Activated naive CD4-positive, alpha-beta T cell treated with anti-CD3 and anti-CD28 coated beads, Interleukin-2, amount 10 ng/mL, durations not matched to agents 7 days and 5 days (primary cell): ENCODE measurements at regions not wholly inside any gene's neighbourhood (a gene's known extent, or its start where the extent isn't known, plus 50 kb on each side); places are given as distances from the start of the nearest gene placed in this dataset.

Source experiments
- CTCF ChIA-PET: fragments of 350-600 bp; sonication (Branson Sonifier 250); formaldehyde crosslinking; loops from one replicate; lab custom pipeline; 2021; ENCODE audit warnings: antibody characterized with exemption; lab: Charles Lee
- DNase-seq: peaks from one replicate; pipeline ENCODE4 v3.0.0-alpha.2; 2020
- H3K27ac Mint-ChIP-seq: one replicate; pipeline ENCODE4 v1.8.0; 2021; ENCODE audit warnings: mild to moderate bottlenecking, moderate library complexity, mixed read lengths
- H3K27me3 Mint-ChIP-seq: one replicate; pipeline ENCODE4 v1.8.0; 2021; ENCODE audit warnings: mild to moderate bottlenecking, mixed read lengths
- H3K36me3 Mint-ChIP-seq: one replicate; pipeline ENCODE4 v1.8.0; 2021; ENCODE audit warnings: mixed read lengths
- H3K4me1 Mint-ChIP-seq: one replicate; pipeline ENCODE4 v1.8.0; 2021; ENCODE audit warnings: mixed read lengths
- H3K4me3 Mint-ChIP-seq: one replicate; pipeline ENCODE4 v1.8.0; 2021; ENCODE audit warnings: mild to moderate bottlenecking, moderate library complexity, mixed read lengths
- H3K9me3 Mint-ChIP-seq: one replicate; pipeline ENCODE4 v1.8.0; 2021; ENCODE audit warnings: mixed read lengths

GRCh38 chr4:171759274-171759673 is 53.9 kb upstream of the GALNTL6 start:
- CTCF ChIA-PET, result no interaction called here
- no peak overlapping the region for H3K4me3 Mint-ChIP-seq
- no peak for DNase-seq
- H3K9me3 Mint-ChIP-seq, result peaks cover 16% of the 10 kb centered on the region
- no peaks in the 10 kb centered on the region for H3K36me3 Mint-ChIP-seq
- no peaks in the 10 kb centered on the region for H3K27me3 Mint-ChIP-seq
- no peak overlapping the region for H3K27ac Mint-ChIP-seq
- H3K4me1 Mint-ChIP-seq, result no peaks in the 10 kb centered on the region

GRCh38 chr4:171751538-171751937 is 61.7 kb upstream of the GALNTL6 start:
- H3K27me3 Mint-ChIP-seq, result no peaks in the 10 kb centered on the region
- H3K4me1 Mint-ChIP-seq, result no peaks in the 10 kb centered on the region
- no peak overlapping the region for H3K27ac Mint-ChIP-seq
- DNase-seq, result no peak
- CTCF ChIA-PET, result no interaction called here
- H3K36me3 Mint-ChIP-seq, result no peaks in the 10 kb centered on the region
- no peaks in the 10 kb centered on the region for H3K9me3 Mint-ChIP-seq
- no peak overlapping the region for H3K4me3 Mint-ChIP-seq

- H3K9me3 Mint-ChIP-seq, result no peaks in the 10 kb centered on the region
- H3K4me1 Mint-ChIP-seq, result no peaks in the 10 kb centered on the region
- CTCF ChIA-PET, result no interaction called here
- no peak overlapping the region for H3K27ac Mint-ChIP-seq
- no peaks in the 10 kb centered on the region for H3K36me3 Mint-ChIP-seq
- DNase-seq, result no peak
- no peak overlapping the region for H3K4me3 Mint-ChIP-seq
- no peaks in the 10 kb centered on the region for H3K27me3 Mint-ChIP-seq
Measured at GRCh38 chr4:171746418-171746817, 66.8 kb upstream of the GALNTL6 start.

GRCh38 chr4:171742436-171742835 is 70.8 kb upstream of the GALNTL6 start:
- H3K36me3 Mint-ChIP-seq, result no peaks in the 10 kb centered on the region
- H3K27ac Mint-ChIP-seq, result no peak overlapping the region
- H3K27me3 Mint-ChIP-seq, result no peaks in the 10 kb centered on the region
- CTCF ChIA-PET, result no interaction called here
- DNase-seq, result no peak
- H3K4me3 Mint-ChIP-seq, result no peak overlapping the region
- no peaks in the 10 kb centered on the region for H3K4me1 Mint-ChIP-seq
- peaks cover 1% of the 10 kb centered on the region for H3K9me3 Mint-ChIP-seq

GRCh38 chr4:171727185-171727584 is 86.0 kb upstream of the GALNTL6 start:
- Mint-ChIP-seq H3K27ac (no peak overlapping the region), H3K36me3 (no peaks in the 10 kb centered on the region), H3K4me1 (no peaks in the 10 kb centered on the region), H3K27me3 (no peaks in the 10 kb centered on the region), H3K4me3 (no peak overlapping the region), H3K9me3 (peaks cover 21% of the 10 kb centered on the region)
- DNase-seq, result no peak
- CTCF ChIA-PET, result no interaction called here

GRCh38 chr4:171721937-171722336 is 91.3 kb upstream of the GALNTL6 start:
- Mint-ChIP-seq H3K27ac (no peak overlapping the region), H3K27me3 (no peaks in the 10 kb centered on the region), H3K4me3 (no peak overlapping the region), H3K4me1 (no peaks in the 10 kb centered on the region), H3K36me3 (no peaks in the 10 kb centered on the region), H3K9me3 (peaks cover 14% of the 10 kb centered on the region)
- CTCF ChIA-PET, result no interaction called here
- no peak for DNase-seq

GRCh38 chr4:171719691-171720090 is 93.5 kb upstream of the GALNTL6 start:
- Mint-ChIP-seq H3K4me1 (no peaks in the 10 kb centered on the region), H3K4me3 (no peak overlapping the region), H3K36me3 (no peaks in the 10 kb centered on the region), H3K27me3 (no peaks in the 10 kb centered on the region), H3K27ac (no peak overlapping the region), H3K9me3 (peaks cover 11% of the 10 kb centered on the region)
- no peak for DNase-seq
- CTCF ChIA-PET, result no interaction called here

GRCh38 chr4:171718665-171719064 is 94.5 kb upstream of the GALNTL6 start:
- CTCF ChIA-PET, result no interaction called here
- DNase-seq, result no peak
- Mint-ChIP-seq H3K27ac (no peak overlapping the region), H3K9me3 (peaks cover 12% of the 10 kb centered on the region), H3K4me1 (no peaks in the 10 kb centered on the region), H3K27me3 (no peaks in the 10 kb centered on the region), H3K36me3 (no peaks in the 10 kb centered on the region), H3K4me3 (no peak overlapping the region)

GRCh38 chr4:171718069-171718468 is 95.1 kb upstream of the GALNTL6 start:
- Mint-ChIP-seq H3K27ac (no peak overlapping the region), H3K9me3 (peaks cover 12% of the 10 kb centered on the region), H3K4me3 (no peak overlapping the region), H3K4me1 (no peaks in the 10 kb centered on the region), H3K27me3 (no peaks in the 10 kb centered on the region), H3K36me3 (no peaks in the 10 kb centered on the region)
- CTCF ChIA-PET, result no interaction called here
- DNase-seq, result no peak

- DNase-seq, result no peak
- no peaks in the 10 kb centered on the region for H3K27me3 Mint-ChIP-seq
- peaks cover 8% of the 10 kb centered on the region for H3K9me3 Mint-ChIP-seq
- H3K36me3 Mint-ChIP-seq, result no peaks in the 10 kb centered on the region
- H3K4me3 Mint-ChIP-seq, result no peak overlapping the region
- CTCF ChIA-PET, result no interaction called here
- no peaks in the 10 kb centered on the region for H3K4me1 Mint-ChIP-seq
- no peak overlapping the region for H3K27ac Mint-ChIP-seq
Measured at GRCh38 chr4:171717231-171717741, 95.9 kb upstream of the GALNTL6 start.

- no peak for DNase-seq
- peaks cover 5% of the 10 kb centered on the region for H3K9me3 Mint-ChIP-seq
- CTCF ChIA-PET, result no interaction called here
- H3K27ac Mint-ChIP-seq, result no peak overlapping the region
- H3K27me3 Mint-ChIP-seq, result no peaks in the 10 kb centered on the region
- no peaks in the 10 kb centered on the region for H3K36me3 Mint-ChIP-seq
- no peaks in the 10 kb centered on the region for H3K4me1 Mint-ChIP-seq
- H3K4me3 Mint-ChIP-seq, result no peak overlapping the region
Measured at GRCh38 chr4:171715973-171716372, 97.2 kb upstream of the GALNTL6 start.

GRCh38 chr4:171714791-171715454 is 98.3 kb upstream of the GALNTL6 start:
- Mint-ChIP-seq H3K27me3 (no peaks in the 10 kb centered on the region), H3K36me3 (no peaks in the 10 kb centered on the region), H3K9me3 (peaks cover 5% of the 10 kb centered on the region), H3K4me1 (no peaks in the 10 kb centered on the region), H3K4me3 (no peak overlapping the region), H3K27ac (no peak overlapping the region)
- CTCF ChIA-PET, result no interaction called here
- no peak for DNase-seq

- no peaks in the 10 kb centered on the region for H3K4me1 Mint-ChIP-seq
- H3K27me3 Mint-ChIP-seq, result no peaks in the 10 kb centered on the region
- H3K4me3 Mint-ChIP-seq, result no peak overlapping the region
- CTCF ChIA-PET, result no interaction called here
- no peaks in the 10 kb centered on the region for H3K36me3 Mint-ChIP-seq
- H3K27ac Mint-ChIP-seq, result no peak overlapping the region
- DNase-seq, result no peak
- H3K9me3 Mint-ChIP-seq, result peaks cover 2% of the 10 kb centered on the region
Measured at GRCh38 chr4:171710743-171711142, 102.5 kb upstream of the GALNTL6 start.

- H3K27ac Mint-ChIP-seq, result no peak overlapping the region
- DNase-seq, result no peak
- H3K36me3 Mint-ChIP-seq, result no peaks in the 10 kb centered on the region
- peaks cover 2% of the 10 kb centered on the region for H3K9me3 Mint-ChIP-seq
- CTCF ChIA-PET, result no interaction called here
- no peaks in the 10 kb centered on the region for H3K27me3 Mint-ChIP-seq
- H3K4me1 Mint-ChIP-seq, result no peaks in the 10 kb centered on the region
- no peak overlapping the region for H3K4me3 Mint-ChIP-seq
Measured at GRCh38 chr4:171676555-171677215, 136.5 kb upstream of the GALNTL6 start.

GRCh38 chr4:171674781-171675180 is 138.4 kb upstream of the GALNTL6 start:
- Mint-ChIP-seq H3K27me3 (no peaks in the 10 kb centered on the region), H3K36me3 (no peaks in the 10 kb centered on the region), H3K4me3 (no peak overlapping the region), H3K4me1 (no peaks in the 10 kb centered on the region), H3K27ac (no peak overlapping the region), H3K9me3 (peaks cover 2% of the 10 kb centered on the region)
- no peak for DNase-seq
- CTCF ChIA-PET, result interaction anchor here (0.6 kb wide), 1 partner anchor 47 kb away, joined by 3 read pairs; no protein-coding TSS in a partner anchor
